HepG2 (cell line): ENCODE measurements at regions not wholly inside any gene's neighbourhood (a gene's known extent, or its start where the extent isn't known, plus 50 kb on each side); places are given as distances from the start of the nearest gene placed in this dataset.

Source experiments
- ATAC-seq: fragments of 200-7000 bp; cut with Tn5 transposase; 3 replicates; pipeline ENCODE4 v1.9.1; 2020; ENCODE audit warnings: mild to moderate bottlenecking, moderate library complexity
- BruUV-seq: library from RNA; stranded (reverse); fragments of 400-500 nt; replicated peaks from 2 replicates; lab custom pipeline; 2021; lab: Mats Ljungman, UMichigan
- CTCF ChIA-PET: fragments of 300-600 bp; formaldehyde crosslinking; extraction: SDS; loops from one replicate; lab custom pipeline; 2021; ENCODE audit warnings: low total read pairs, inconsistent platforms, low intra/inter-chr PET ratio; lab: Yijun Ruan, JAX
- POLR2A ChIA-PET: fragments of 350-600 bp; sonication (Branson Sonifier 250); formaldehyde crosslinking; loops from one replicate; lab custom pipeline; 2020; ENCODE audit warnings: antibody characterized with exemption, inconsistent platforms; lab: Yijun Ruan, JAX
- DNase-seq: peaks from one replicate; pipeline ENCODE4 v3.0.0-alpha.2; 2015; ENCODE audit warnings: low spot score
- FAIRE-seq: peaks from 3 replicates; lab custom pipeline; 2011; peaks lifted over from hg19 to GRCh38; lab: Jason Lieb, UNC
- H2AFZ ChIP-seq: one replicate; pipeline ENCODE4 v1.6.1; 2011; ENCODE audit warnings: low read length, inconsistent platforms
- H3K27ac ChIP-seq: fragments of 300-600 bp; 3 replicates; pipeline ENCODE4 v1.8.0; 2011; ENCODE audit warnings: mixed run types, mild to moderate bottlenecking, mixed read lengths, low read length, inconsistent platforms; ENCODE audit not compliant: insufficient read depth; ENCODE audit errors: extremely low read length
- H3K27me3 ChIP-seq, 2 experiments: fragments of 200-600 bp in 1 of 2; 2 replicates in 1 of 2; 3 replicates in 1 of 2; pipeline versions ENCODE4 v1.6.0 to v1.8.0; 2011; ENCODE audit warnings: low read length in 2 of 2, mild to moderate bottlenecking in 2 of 2, moderate library complexity in 2 of 2, inconsistent platforms in 1 of 2; ENCODE audit not compliant: insufficient read depth in 2 of 2, control insufficient read depth in 1 of 2
- H3K36me3 ChIP-seq, 2 experiments: fragments of 200-600 bp in 1 of 2; replicated peaks in 1 of 2; 2 replicates in 1 of 2; 3 replicates in 1 of 2; pipeline versions ENCODE4 v1.5.1 to v1.8.0; 2011; ENCODE audit warnings: low read length in 2 of 2, inconsistent platforms in 1 of 2; ENCODE audit not compliant: insufficient read depth in 2 of 2, control insufficient read depth in 1 of 2
- H3K4me1 ChIP-seq: 2 replicates; pipeline ENCODE4 v1.5.1; 2012; ENCODE audit warnings: low read length, inconsistent platforms; ENCODE audit not compliant: insufficient read depth
- H3K4me2 ChIP-seq: 2 replicates; pipeline ENCODE4 v1.6.0; 2011; ENCODE audit warnings: low read depth, low read length, inconsistent platforms
- H3K4me3 ChIP-seq, 3 experiments: fragments of 200-600 bp in 1 of 3; sonication (generic), shearing (Covaris generic) in 1 of 3; replicated peaks in 1 of 3; 2 replicates each; pipeline ENCODE4 v1.5.1; 2011 to 2016; ENCODE audit warnings: low read length in 3 of 3, inconsistent platforms in 2 of 3, low read depth in 2 of 3, mild to moderate bottlenecking in 2 of 3, control low read depth in 1 of 3, mixed read lengths in 1 of 3; ENCODE audit not compliant: insufficient read depth in 1 of 3
- H3K79me2 ChIP-seq: one replicate; pipeline ENCODE4 v1.6.1; 2011; ENCODE audit warnings: low read length, inconsistent platforms; ENCODE audit not compliant: insufficient read depth
- H3K9ac ChIP-seq: 2 replicates; pipeline ENCODE4 v1.6.0; 2011; ENCODE audit warnings: mild to moderate bottlenecking, low read depth, low read length, inconsistent platforms; ENCODE audit not compliant: insufficient read depth
- H3K9me3 ChIP-seq: 2 replicates; pipeline ENCODE4 v1.5.1; 2012; ENCODE audit warnings: mild to moderate bottlenecking, low read length
- H4K20me1 ChIP-seq: 2 replicates; pipeline ENCODE4 v1.6.0; 2011; ENCODE audit warnings: inconsistent platforms, mild to moderate bottlenecking, low read length, moderate library complexity; ENCODE audit not compliant: insufficient read depth
- EP300 ChIP-seq, 3 experiments: sonication (generic) in 1 of 3; formaldehyde crosslinking in 1 of 3; IDR thresholded peaks; 2 replicates each; pipeline versions ENCODE4 v1.5.1 to v1.6.1; 2011 to 2020; ENCODE audit warnings: low read depth in 2 of 3, low read length in 2 of 3, borderline replicate concordance in 1 of 3, improper control_type of control experiment in 1 of 3, mild to moderate bottlenecking in 1 of 3, missing genetic modification reagents in 1 of 3, moderate library complexity in 1 of 3
- FOSL1 ChIP-seq: sonication (generic); formaldehyde crosslinking; IDR thresholded peaks from 2 replicates; pipeline ENCODE4 v1.9.0; 2021; ENCODE audit warnings: missing genetic modification reagents, borderline replicate concordance
- FOSL2 ChIP-seq: sonication (generic); formaldehyde crosslinking; IDR thresholded peaks from 2 replicates; pipeline ENCODE4 v1.4.0; 2020; ENCODE audit warnings: missing genetic modification reagents
- HOXA3 ChIP-seq: sonication (generic); formaldehyde crosslinking; IDR thresholded peaks from 2 replicates; pipeline ENCODE4 v1.5.0; 2020; ENCODE audit warnings: missing genetic modification reagents
- MAFF ChIP-seq: IDR thresholded peaks from 2 replicates; pipeline ENCODE4 v1.6.1; 2011; ENCODE audit warnings: low read depth, low read length, improper control_type of control experiment
- RBM39 ChIP-seq: fragments of 200-400 bp; formaldehyde crosslinking; IDR thresholded peaks from one replicate; pipeline ENCODE4 v1.6.1; 2018; ENCODE audit warnings: antibody characterized with exemption, mild to moderate bottlenecking, low read depth, low read length; ENCODE audit not compliant: poor library complexity, severe bottlenecking
- TEAD3 ChIP-seq: optimal IDR thresholded peaks from 2 replicates; pipeline ENCODE3; 2016; ENCODE audit warnings: borderline replicate concordance
- ZFYVE20 ChIP-seq: sonication (generic); formaldehyde crosslinking; IDR thresholded peaks from 2 replicates; pipeline ENCODE4 v1.8.0; 2023; ENCODE audit warnings: low read depth, mild to moderate bottlenecking, moderate library complexity, missing genetic modification reagents, borderline replicate concordance
- ZNF567 ChIP-seq: sonication (generic); formaldehyde crosslinking; IDR thresholded peaks from 2 replicates; pipeline ENCODE4 v1.8.1; 2023; ENCODE audit warnings: mild to moderate bottlenecking, missing genetic modification reagents, borderline replicate concordance
- ZNF639 ChIP-seq: conservative IDR thresholded peaks from 2 replicates; pipeline ENCODE4 v1.6.1; 2018; ENCODE audit warnings: missing genetic modification reagents
- ZNF75D ChIP-seq: sonication (generic); formaldehyde crosslinking; IDR thresholded peaks from 2 replicates; pipeline ENCODE4 v1.8.1; 2023; ENCODE audit warnings: missing genetic modification reagents, mild to moderate bottlenecking, borderline replicate concordance
- ZSCAN25 ChIP-seq: sonication (generic); formaldehyde crosslinking; IDR thresholded peaks from 2 replicates; pipeline ENCODE4 v1.8.0; 2022; ENCODE audit warnings: mild to moderate bottlenecking, missing genetic modification reagents
- WGBS: methylation state at CpG from one replicate; pipeline ENCODE4 v1.1.6; 2017; ENCODE audit warnings: low lambda C conversion rate; 5-methylcytosine and 5-hydroxymethylcytosine counted together
- in situ Hi-C: cut with HindIII; loops from 2 replicates; pipeline ENCODE4 v1.10.0; 2017; ENCODE audit warnings: low pct_unique_long_range_greater_than_20kb; ENCODE audit not compliant: extremely low pct_ligation_motif_present
- intact Hi-C: fragments of 100-400 bp; cut with micrococcal nuclease; formaldehyde crosslinking; loops from one replicate; pipeline ENCODE4 v1.10.0; 2022; ENCODE audit not compliant: unreplicated experiment
- TF ChIP-seq, protein P1 (sequence below): sonication (generic); formaldehyde crosslinking; IDR thresholded peaks from 2 replicates; pipeline ENCODE4 v1.4.0; 2020; ENCODE audit warnings: low read depth, mild to moderate bottlenecking, missing genetic modification reagents

- WGBS, result 14% methylated on average over 3 of the region's 3 CpGs
- ChIA-PET CTCF (no interaction called here), POLR2A (no interaction called here)
- Histone ChIP-seq H3K4me3 (no peak overlapping the region), H2AFZ (no peak overlapping the region), H3K9me3 (no peaks in the 10 kb centered on the region), H3K9ac (no peak overlapping the region), H3K36me3 (no peaks in the 10 kb centered on the region), H4K20me1 (no peaks in the 10 kb centered on the region), H3K27me3 (no peaks in the 10 kb centered on the region), H3K4me2 (no peak overlapping the region), H3K79me2 (no peaks in the 10 kb centered on the region), H3K27ac (no peak overlapping the region), H3K4me1 (peaks cover 13% of the 10 kb centered on the region)
- FAIRE-seq, result no peak
- no TSS peak for BruUV-seq
- peak; percentile 56 for DNase-seq
- no peak for ATAC-seq
- in situ Hi-C loops, result no loop called here
- TF ChIP-seq ZNF639 (no peak), EP300 (IDR thresholded peaks at IDR 0.05; ENCODE audit: low read depth in 2 of 2, low read length in 2 of 2) (no peak), EP300 (CRISPR knock-in tag; IDR thresholded peaks at IDR 0.05; ENCODE audit: borderline replicate concordance) (0 out of 2 replicates have a peak, but pooled peaks have one; percentile 34), ZSCAN25 (CRISPR knock-in tag) (no peak), HOXA3 (no peak), MAFF (no peak), ZFYVE20 (CRISPR knock-in tag) (no peak), FOSL2 (CRISPR knock-in tag) (peak; percentile 77), TEAD3 (CRISPR knock-in tag) (peak; percentile 24), ZNF75D (no peak), ZNF567 (CRISPR knock-in tag) (no peak), FOSL1 (CRISPR knock-in tag) (peak; percentile 21; the same call in 1 of the 2 replicates), RBM39 (no peak)
- TF ChIP-seq, protein P1, sequence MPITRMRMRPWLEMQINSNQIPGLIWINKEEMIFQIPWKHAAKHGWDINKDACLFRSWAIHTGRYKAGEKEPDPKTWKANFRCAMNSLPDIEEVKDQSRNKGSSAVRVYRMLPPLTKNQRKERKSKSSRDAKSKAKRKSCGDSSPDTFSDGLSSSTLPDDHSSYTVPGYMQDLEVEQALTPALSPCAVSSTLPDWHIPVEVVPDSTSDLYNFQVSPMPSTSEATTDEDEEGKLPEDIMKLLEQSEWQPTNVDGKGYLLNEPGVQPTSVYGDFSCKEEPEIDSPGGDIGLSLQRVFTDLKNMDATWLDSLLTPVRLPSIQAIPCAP (CRISPR knock-in tag), result no peak
- intact Hi-C loops, result no loop called here
Observed at GRCh38 chr3:113097960-113098447, 107.2 kb downstream of the GTPBP8 start.
